Erythroblast (primary cell): ENCODE measurements at regions not wholly inside any gene's neighbourhood (a gene's known extent, or its start where the extent isn't known, plus 50 kb on each side); places are given as distances from the start of the nearest gene placed in this dataset.

Experiments
- GATA1 ChIP-seq: IDR thresholded peaks from 2 replicates; pipeline ENCODE4 v1.6.1; 2011; ENCODE audit warnings: low read depth, mild to moderate bottlenecking, control low read depth, low read length, moderate library complexity
- POLR2A ChIP-seq: IDR thresholded peaks from 2 replicates; pipeline ENCODE4 v1.6.1; 2011; ENCODE audit warnings: mild to moderate bottlenecking, low read length

DNA sequence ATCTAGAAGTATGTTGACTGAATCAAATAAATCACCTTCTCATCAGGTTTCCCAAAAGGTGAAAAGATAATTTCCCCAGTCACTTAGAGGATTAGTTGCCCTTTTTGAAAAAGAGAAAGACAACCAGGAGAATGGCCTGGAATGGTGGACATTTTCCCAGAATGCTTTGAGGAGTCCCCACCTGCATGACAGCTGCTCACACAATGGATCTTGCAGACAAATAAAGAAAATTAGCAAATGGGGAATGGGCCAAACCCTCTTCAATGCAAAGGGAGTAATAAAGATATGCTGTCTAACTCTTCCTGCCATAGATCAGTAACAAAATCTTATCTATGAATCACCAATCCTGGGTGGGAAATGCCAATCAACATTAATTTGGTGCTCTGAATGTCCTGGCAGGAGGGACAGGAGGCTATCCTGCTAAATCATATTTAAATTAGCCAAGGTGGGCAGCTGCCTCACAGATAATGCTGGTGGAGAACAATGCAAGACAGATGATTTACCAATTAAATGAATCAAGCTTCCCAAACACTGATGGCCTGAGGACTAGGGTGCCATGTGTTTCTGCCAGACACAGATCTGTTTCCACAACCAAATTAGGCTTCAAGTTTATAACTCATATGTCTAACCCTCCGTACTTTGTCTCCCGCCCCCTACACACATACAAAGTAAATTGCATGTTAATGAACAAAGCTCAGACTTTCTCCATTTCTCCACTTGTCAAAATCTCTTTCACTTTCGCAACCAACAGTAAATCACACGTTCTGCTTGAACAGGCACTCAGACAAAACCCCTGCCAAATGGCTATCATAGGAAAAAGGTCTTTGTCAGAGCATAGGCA, 488.0 kb upstream of the PLXNA2 start:
- TF ChIP-seq POLR2A (no peak), GATA1 (no peak)
